GM18519 (cell line): ENCODE measurements at regions not wholly inside any gene's neighbourhood (a gene's known extent, or its start where the extent isn't known, plus 50 kb on each side); places are given as distances from the start of the nearest gene placed in this dataset.
"Not testable (repeated sequence)": the region's sequence is repeated elsewhere in the genome, so short reads cannot be mapped to it uniquely, and the experiment has no call there.

Source experiments
- ATAC-seq: cut with Tn5 transposase; IDR thresholded peaks from one replicate; pipeline ENCODE4 v1.9.1; 2021; ENCODE audit warnings: mild to moderate bottlenecking, moderate library complexity; ENCODE audit not compliant: unreplicated experiment, low FRiP score

DNA sequence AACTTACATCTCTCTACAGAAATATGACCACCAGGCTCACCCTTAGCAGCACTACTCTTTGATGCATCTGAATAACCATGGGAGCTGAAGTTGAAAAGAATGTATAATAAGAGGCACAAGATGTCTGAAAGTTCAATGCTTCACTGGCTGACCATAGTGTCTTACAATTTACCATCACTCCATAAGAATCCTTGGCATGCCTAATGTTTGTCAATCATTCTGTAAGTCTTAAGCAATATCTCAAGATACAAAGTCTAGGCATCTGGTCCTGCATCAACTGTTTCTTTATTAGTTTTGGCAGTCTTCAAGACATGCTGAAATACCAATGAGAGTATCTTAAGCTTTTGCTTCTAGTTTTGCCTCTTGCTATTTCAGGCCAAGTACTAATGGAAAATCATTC is 755.5 kb downstream of the STIM2 start:
- no peak for ATAC-seq

DNA sequence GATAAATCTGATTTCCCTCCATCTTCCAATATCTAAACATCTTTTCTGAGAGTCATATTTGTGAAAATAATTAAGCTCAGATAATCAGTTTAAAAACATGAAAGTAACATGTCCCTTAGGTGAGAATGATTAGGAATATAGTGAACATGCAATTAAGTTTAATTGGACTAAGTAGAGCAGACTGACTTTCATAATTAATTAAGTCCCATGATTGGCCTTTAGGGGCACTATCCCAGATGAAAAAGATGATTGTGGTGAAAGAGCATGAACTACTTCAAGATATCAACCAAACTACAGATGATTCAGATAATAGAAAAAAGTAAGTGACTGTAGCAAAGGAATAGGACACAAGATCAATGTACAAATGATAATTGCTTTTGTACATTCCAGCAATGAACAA is 758.8 kb downstream of the STIM2 start:
- no peak for ATAC-seq

DNA sequence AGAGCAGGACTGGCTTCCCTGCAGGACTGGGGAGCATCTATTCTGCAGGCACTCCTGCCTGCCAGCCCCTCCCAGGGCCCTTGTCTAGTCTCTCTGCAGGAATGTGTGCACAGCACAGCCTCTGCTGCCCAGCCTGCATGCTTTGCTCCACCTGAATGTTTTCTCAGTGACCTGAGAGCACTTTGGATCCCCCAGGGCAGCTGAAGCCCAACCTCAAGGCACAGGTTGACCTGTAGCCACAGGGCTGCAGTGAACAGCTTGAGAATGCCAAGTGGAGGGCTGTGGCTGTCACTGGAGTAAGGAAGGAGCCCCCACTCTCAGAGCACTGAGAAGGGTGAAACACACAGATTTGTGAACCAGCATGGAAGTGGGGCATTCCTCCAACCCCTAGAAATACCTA is 760.2 kb downstream of the STIM2 start:
- no peak for ATAC-seq

DNA sequence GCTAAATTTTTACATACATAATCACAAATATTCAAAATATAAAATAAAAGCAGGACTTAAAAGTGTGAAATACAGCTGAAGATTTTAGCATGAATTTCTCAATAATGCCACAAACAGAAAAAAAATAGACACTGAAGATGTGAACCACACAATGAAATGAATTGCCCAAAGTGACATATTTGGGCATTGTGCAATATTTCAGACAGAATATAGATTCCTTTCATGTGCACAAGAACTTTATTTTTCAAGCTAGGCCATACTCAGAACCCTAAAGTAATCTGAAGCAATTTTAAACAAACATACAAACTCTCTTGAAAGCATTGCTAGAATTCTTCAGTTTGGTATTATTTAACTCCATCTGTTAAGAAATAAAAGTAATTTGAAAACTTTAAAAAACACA is 764.1 kb downstream of the STIM2 start:
- ATAC-seq: no peak

DNA sequence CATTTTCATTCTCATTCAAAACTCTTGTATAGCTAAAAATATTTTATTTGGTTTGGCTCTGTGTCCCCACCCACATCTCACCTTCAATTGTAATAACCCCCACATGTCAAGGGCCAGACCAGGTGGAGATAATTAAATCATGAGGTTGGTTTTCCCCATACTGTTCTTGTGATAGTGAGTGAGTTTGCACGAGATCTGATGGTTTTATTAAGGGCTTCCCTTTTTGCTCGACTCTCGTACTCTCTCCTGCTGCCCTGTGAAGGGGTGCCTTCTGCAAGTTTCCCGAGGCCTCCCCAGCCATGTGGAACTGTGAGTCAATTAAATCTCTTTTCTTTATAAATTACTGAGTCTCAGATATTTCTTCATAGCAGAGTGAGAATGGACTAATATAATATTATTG is 768.0 kb downstream of the STIM2 start:
- ATAC-seq: no peak

DNA sequence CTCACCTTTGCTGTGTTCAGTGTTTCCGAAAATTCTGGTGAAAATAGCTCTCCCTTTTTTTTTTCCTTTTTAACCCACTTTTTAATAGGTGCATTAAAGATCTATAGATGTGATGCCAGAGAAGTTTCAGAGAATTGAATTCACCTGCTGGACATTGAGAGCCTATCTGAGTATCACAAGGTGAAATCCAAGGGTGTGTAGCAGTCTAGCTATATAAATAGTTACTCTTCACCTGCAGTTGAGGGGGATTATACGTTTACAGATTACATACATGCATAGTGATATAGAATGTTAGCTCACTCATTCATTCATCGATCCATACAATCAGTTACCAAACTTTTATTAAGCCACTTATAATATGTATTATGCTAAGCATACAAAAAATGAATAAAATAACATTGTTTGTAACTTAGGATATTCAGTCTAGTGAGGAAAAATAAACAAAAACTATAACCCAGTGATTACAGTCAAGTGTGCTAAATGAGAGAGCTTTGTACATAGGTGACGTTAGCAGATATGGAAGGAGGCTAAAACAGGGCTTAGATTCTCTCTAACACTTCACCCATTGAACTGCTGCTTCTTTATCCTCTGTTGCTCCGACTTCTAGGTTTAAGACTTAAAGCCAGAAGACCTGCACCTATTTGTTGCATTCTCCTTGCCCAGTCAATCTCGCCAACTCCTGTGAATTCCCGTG is 769.0 kb downstream of the STIM2 start:
- no peak for ATAC-seq

DNA sequence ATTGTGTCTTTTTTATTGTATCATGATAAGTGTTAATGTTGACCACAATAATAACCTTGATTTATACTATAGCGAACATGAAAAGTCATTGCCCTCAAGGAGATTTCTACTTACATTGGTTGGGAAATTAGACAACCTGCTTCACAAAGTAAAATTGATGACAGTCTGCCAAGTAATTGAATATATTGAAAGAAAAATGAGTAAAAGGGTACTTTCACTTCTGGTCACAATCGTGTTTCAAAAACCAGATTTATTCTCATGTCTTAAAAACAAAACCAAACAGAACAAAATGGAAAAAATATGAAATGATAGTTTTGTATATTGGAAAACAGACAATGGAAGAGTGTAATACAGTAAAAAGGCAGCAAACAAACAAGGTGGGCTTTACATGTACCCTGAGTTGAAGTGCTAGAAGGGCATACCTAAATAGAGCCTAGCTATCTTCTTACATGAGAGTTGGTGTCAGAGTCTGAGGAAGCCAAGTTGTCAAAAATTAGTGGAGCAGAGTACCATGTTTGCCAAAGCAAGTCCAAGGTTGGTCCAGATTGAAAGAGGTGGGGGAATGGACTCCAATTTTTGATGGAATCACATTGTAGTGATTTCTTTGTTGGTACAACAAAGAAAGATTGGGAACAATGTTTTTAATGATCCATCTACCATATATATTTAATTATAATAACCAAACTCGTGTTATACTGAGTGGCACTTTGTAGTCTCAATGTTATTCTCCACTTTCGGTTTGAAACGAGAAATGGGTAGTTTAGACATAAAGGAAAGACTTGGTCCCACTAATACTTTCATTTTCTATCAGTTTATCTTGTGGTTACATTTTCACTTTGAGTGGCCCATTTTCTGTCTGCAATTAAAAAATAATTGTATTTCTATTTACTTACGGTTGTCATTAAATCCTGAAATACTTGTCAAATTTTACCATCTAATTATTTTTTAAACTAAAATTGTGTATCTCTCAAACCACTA is 775.6 kb downstream of the STIM2 start:
- ATAC-seq: peak; percentile 78

DNA sequence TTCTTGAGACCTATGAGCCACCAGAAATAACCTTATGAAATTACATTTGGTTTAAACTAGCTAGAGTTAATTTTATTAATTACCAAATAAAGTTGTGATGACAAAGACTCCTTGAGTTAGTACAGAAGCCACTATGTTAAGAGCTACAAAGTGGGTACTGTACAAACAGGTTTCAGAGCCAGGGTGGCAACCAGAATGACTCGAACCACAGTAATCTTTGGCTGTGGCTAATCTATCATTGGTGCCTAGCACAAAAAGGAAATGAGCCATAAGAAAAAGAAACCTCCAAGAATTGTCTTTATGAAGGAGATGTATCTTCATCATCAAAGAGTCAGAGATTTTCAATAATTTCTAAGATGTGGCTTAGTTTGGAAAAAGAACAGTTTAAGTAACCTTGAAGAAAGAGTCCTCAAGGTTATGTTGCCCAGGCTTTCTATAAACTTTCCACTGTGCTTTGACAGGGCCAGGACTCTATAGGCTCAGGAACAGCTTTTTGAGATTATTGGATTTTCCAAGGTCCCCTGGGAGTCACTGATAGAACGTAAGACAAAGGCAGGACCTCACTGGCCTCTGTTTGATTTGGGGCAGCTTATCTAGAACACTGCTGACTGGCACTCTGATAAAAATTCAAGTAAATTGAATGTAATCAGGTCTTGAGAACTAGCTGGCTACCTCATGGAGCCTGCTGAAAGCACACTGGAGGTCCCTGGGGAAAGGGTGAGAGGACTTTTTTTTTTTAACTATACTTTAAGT is 777.7 kb downstream of the STIM2 start:
- ATAC-seq: no peak

DNA sequence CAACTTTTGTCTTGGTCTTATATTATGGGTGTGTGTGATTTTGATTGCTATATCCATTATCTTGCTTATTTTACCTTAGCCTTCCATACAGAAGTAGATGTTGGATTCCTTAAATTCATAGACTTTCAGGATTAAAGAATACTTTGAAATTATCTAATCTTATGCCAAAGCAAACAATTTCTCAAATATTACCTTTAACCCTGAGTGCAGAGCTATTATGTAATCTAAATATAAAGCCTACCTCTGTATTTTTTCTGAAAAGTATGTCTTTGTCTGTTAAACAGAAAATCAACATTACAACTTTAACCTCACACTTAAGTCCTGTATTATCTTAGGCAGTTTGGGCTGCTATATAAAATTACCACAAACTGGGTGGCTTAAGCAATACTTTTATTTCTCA is 782.5 kb downstream of the STIM2 start:
- ATAC-seq: no peak

DNA sequence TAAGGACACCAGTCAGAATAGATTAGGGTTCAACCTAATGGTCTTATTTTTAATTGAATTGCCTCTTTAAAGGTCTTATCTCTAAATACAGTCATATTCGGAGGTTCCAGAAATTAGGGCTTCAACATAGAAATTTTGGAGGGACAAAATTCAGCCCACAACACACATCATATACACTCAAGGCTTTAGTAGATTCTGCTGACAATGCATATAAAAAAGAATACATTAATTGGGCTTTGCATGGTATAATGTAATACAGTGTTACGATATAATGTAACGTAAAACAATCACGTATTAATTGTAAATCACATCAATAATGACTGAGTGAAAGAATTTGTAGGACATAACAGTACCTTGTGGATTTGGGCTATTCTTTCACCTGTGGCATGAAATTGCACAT is 787.8 kb downstream of the STIM2 start:
- ATAC-seq: no peak

DNA sequence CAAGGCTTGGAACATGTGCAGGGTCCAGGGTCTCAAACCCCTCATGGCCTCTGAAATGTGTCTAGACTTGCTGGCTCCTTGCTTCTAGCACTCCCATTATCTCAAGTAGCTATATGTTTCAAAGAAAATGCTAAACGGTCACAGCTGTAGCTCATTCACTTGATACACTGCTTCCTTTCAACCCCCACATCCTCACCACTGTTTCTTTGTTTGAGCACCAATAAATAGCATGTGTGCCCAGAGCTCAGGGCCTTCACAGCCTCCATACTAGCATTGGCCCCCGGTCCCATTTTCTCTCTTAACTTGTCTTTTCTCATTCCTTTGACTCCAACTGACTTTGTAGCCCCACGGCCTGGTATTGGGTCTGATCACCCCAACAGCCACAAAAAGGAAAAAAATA is 801.8 kb downstream of the STIM2 start:
- no peak for ATAC-seq

DNA sequence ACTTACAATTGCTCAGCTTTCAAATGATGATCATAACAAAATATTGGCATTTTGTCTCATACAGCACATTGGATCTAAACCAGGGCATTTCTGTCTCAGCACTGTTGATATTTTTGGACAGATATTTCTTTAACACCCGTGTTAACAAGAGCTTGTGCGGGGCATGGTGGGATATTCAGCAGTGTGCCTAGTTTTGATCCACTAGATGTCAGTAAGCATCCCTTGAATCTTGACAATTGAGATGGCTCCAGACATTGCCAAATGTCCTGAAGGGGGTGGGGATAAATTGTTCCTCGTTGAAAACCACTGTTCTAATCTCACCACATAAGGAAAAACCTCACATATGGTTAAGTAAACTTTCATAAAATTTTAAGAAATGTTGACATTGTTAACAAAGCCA is 806.3 kb downstream of the STIM2 start:
- ATAC-seq: no peak

DNA sequence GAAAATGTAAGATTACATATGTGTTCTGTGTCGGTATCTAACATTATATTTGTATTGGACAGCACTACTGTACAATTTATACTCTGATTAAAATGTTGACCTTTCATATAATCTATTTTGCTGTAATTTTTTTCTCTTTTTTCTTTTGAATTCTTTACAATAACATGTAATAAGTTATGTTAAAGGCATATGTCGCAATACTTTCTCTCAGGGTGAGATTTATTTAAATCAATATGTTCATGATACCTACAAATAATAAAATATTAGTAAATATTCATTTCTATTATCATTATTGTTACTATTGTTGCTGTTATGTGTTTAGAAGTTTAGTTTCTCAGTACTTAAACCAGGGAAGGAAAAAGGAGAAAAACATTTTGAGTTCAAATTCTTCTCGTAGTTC is 807.4 kb downstream of the STIM2 start:
- ATAC-seq: no peak

DNA sequence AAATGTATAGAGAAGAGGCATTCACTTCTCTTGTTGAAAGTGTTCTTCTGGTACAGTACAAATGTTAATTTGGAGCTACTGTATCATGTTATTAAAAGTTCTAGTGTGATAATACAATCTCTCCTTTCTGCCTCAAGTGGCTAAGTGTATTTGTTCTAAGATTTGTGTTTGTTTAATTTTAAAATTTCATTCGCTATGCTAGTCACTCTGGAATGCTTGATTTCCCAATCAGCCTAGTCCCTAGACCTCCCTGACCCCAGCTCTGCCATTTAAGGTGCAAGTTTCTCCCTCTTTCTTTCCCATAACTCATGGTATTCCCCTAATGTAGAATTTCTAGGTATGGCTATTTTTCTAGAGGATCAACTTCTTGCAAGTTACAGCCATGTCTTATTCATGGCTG is 817.4 kb downstream of the STIM2 start:
- no peak for ATAC-seq

DNA sequence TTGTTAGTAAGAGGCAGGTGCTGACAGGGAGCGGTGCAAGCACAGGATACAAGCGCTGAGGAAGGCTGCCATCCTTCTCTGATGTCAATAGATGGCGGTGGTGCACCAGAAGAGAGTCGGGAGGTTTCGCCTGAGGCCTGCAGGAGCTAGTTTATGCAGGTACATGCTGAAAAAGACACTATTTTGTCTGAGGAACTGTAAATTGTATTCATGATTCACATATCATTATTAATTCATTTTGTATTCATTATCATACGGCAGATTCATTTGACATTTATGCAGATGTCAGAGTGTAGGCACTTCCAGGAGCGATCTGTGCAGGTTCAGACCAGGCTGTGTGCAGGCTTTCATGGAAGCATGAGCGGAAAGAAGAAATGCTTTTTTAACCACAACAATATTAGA is 824.0 kb downstream of the STIM2 start:
- ATAC-seq: peak; percentile 93

DNA sequence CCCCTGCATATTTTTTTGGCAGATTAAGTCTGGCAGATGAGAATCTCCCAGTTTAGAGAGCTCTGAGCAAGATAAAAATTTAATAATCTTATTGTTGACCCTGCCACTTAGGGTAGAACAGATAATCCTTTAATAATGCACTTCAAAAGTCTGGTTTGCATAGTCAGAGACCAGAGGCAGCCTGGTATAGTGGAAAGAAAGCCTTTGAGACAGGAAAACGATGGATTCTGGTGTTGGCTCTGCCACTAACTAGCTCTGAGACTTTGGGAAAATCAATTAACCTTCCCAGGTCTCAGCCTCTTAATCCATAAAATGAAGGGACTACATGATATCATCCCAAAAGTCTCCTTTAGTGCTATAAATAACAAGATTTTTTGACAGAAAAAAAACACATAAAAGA is 824.5 kb downstream of the STIM2 start:
- no peak for ATAC-seq

DNA sequence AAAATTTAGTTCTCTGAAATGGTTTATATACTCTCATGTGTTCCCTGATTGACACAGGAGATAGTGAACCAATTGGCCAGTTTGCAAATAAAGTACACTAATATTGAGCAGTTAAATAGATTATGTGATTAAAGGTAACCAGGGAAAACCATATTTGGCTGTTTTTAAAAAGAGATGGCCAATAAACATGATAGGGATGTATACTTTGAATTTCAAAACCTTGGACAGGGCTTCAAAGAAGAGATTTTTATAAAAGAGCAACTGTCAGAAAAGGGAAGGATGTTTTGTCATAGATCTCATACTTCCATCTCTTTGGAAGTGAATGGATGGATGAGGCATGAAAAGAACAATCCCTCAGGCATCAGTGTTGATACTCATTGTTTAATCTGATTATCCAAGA is 825.3 kb downstream of the STIM2 start:
- ATAC-seq: no peak

DNA sequence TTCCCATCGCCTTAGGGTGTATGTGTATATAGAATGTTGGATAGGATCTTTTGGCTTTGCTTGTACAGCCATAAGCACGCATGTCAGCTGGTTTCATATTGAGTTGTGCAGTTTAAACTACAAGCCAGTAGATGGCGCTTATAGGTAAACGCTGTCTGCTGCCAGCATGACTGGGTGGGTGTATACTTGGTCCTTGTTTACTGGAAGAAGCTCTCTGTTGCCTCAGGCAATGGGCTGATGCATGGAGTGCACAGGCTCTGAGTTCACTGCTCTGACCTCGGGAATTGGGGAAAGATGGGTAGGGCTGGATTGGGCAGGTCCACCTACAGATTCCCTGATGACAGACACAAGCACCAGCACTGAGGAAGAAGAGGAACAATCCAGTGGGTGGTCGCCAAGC is 831.5 kb downstream of the STIM2 start:
- peak; percentile 86 for ATAC-seq

DNA sequence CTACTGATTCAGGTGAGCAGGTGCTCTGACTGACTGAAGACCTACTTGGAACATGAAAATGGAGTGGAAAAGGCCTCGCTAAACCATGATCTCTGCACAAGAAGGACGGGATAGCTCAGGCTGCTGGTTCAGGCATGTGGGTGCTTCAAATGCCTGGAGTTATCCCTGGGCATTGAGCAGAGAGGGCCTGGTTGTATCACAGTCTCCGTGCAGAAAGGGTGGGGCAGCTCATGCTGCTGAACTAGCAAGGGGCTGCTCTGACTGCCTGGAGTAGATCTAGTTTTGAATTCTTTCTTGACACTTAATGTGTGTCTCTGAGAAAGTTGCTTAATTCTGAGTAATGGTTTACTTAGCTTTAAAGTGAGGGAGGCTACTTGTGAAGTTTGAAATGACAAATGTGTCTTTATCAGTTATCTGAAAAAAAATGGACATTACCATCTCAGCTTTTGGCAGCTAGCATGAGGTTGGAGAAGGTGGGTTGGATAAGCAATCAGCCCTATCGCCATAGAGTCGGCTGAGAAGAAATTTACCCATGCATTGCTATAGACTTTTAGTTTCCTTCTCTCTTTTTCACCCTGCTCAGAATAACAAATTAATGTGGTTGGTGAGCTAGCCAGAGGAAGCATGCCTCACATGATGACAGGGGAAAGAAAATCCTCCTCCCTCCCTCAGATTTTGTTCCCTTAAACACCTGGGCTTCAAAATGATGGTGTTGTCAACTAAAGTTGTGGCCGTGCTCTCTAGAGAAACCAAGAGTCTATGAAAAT is 832.4 kb downstream of the STIM2 start:
- no peak for ATAC-seq

DNA sequence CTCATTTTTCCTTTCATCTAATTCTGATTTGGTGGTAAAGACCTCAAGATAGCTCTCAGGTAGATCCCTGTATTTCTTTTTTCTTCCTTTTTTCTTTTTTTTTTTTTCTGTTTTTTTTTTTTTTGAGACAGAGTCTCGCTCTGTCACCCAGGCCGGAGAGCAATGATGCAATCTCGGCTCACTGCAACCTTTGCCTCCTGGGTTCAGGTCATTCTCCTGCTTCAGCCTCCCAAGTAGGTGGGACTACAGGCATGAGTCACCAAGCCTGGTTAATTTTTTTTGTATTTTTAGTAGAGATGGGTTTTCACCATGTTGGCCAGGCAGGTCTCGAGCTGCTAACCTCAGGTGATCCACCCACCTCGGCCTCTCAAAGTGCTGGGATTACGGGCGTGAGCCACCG is 835.6 kb downstream of the STIM2 start:
- not testable (repeated sequence) for ATAC-seq
